Stomach (tissue), 4 donors: ENCODE measurements at regions not wholly inside any gene's neighbourhood (a gene's known extent, or its start where the extent isn't known, plus 50 kb on each side); places are given as distances from the start of the nearest gene placed in this dataset.

Experiments
- EP300 ChIP-seq: sonication (generic); formaldehyde crosslinking; IDR thresholded peaks from one replicate; pipeline ENCODE4 v1.6.1; 2017; ENCODE audit warnings: antibody characterized with exemption
- POLR2A ChIP-seq, 4 donors: fragments of 450-650 bp; IDR thresholded peaks; one replicate each; pipeline ENCODE4 v1.6.1; 2016; ENCODE audit warnings: antibody characterized with exemption in 4 of 4, control low read depth in 2 of 4, mild to moderate bottlenecking in 1 of 4, moderate library complexity in 1 of 4
- POLR2AphosphoS5 ChIP-seq, 3 donors: sonication (generic); formaldehyde crosslinking; IDR thresholded peaks; one replicate each; pipeline ENCODE4 v1.6.1; 2016; ENCODE audit warnings: antibody characterized with exemption in 3 of 3
- TF ChIP-seq, protein P1 (sequence below), 7 experiments: fragments of 450-650 bp in 4 of 7; fragments of 200-600 bp in 3 of 7; sonication (generic) in 3 of 7; IDR thresholded peaks; one replicate each; pipeline ENCODE4 v1.5.1; 2016 to 2019; ENCODE audit warnings: antibody characterized with exemption in 7 of 7, control low read depth in 2 of 7, mild to moderate bottlenecking in 1 of 7

DNA sequence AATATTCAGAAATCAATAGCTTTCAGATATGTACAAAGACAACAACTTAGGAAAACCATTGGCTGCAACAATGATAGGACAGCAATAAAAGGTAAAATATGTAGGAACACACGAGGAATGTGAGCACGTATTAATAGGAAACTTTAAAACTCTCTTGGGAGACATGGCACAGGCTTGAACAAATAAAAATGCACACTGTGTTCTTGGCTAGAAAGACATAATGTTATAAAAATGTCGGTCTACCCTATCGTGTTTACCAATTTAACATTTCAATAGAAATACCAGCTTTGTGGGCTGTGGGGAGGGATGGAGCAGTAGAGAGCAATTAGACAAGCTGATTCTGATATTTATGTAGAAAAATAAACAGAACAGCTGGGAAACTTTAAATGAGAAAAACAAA is 69.0 kb upstream of the FAM9B start:
- TF ChIP-seq, protein P1, sequence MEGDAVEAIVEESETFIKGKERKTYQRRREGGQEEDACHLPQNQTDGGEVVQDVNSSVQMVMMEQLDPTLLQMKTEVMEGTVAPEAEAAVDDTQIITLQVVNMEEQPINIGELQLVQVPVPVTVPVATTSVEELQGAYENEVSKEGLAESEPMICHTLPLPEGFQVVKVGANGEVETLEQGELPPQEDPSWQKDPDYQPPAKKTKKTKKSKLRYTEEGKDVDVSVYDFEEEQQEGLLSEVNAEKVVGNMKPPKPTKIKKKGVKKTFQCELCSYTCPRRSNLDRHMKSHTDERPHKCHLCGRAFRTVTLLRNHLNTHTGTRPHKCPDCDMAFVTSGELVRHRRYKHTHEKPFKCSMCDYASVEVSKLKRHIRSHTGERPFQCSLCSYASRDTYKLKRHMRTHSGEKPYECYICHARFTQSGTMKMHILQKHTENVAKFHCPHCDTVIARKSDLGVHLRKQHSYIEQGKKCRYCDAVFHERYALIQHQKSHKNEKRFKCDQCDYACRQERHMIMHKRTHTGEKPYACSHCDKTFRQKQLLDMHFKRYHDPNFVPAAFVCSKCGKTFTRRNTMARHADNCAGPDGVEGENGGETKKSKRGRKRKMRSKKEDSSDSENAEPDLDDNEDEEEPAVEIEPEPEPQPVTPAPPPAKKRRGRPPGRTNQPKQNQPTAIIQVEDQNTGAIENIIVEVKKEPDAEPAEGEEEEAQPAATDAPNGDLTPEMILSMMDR (IDR thresholded peaks at IDR 0.05) = no peak
- TF ChIP-seq POLR2A (IDR thresholded peaks at IDR 0.05) = no peak
- TF ChIP-seq POLR2AphosphoS5 (IDR thresholded peaks at IDR 0.05) = no peak
- no peak for TF ChIP-seq EP300
